ENCODE measurements at regions not wholly inside any gene's neighbourhood (a gene's known extent, or its start where the extent isn't known, plus 50 kb on each side); places are given as distances from the start of the nearest gene placed in this dataset.

DNA sequence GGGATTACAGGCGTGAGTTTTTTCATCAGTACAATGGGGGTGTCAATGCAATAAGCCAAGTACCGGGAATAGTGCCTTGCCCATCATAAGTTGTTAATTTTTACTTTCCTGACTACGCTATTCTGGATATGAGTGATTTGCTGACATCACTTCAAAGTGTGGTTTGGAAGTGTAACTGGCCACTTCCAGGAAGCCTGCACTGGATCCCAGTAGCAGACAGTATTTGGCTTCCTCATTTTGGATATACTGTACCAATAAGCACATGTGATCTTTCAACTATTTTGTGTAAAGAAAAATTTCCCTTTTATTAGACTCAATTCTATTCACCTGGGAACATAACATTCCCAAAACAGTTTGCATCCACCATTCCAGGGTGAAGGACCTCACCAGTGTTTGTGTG lies 417.7 kb upstream of the KLF4 start:
- H3K4me3 ChIP-seq (ENCODE audit: low read depth, low read length) = no peak overlapping the region
- ChIA-PET CTCF (no interaction called here), POLR2A (no interaction called here)
- no peak for DNase-seq (ENCODE audit: low read depth, low spot score)
- TF ChIP-seq CTCF (IDR thresholded peaks at IDR 0.05; ENCODE audit: insufficient read depth, low read length, missing control alignments) = no peak

DNA sequence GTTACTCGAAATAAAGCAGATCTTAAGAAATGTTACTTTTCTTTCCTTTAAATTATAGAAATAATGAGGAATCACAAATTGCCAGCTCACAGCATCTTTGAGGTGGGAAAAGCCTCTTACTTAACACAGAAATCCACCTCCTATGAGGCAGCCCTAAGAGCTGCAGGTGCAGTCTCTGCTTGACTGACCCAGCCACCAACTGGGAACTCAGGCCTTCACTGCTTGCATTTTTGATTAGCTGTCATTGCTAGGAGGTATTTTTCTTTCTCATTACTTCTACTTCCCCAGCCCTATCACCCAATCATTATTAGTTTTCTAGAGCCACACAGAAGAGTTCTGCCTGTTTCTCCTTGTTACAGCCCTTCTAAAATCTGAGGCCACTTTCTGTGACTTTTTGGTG lies 416.5 kb upstream of the KLF4 start:
- DNase-seq (ENCODE audit: low read depth, low spot score) = no peak
- ChIA-PET POLR2A (no interaction called here), CTCF (no interaction called here)
- TF ChIP-seq CTCF (IDR thresholded peaks at IDR 0.05; ENCODE audit: insufficient read depth, low read length, missing control alignments) = no peak
- H3K4me3 ChIP-seq (ENCODE audit: low read depth, low read length) = no peak overlapping the region

GRCh38 chr9:107905308-107906020 lies 415.9 kb upstream of the KLF4 start:
- POLR2A ChIA-PET = no interaction called here
- DNase-seq (ENCODE audit: low read depth, low spot score) = no peak
- CTCF ChIA-PET = no interaction called here
- TF ChIP-seq CTCF (IDR thresholded peaks at IDR 0.05; ENCODE audit: insufficient read depth, low read length, missing control alignments) = no peak
- H3K4me3 ChIP-seq (ENCODE audit: low read depth, low read length) = no peak overlapping the region

- ChIA-PET CTCF (no interaction called here), POLR2A (no interaction called here)
- TF ChIP-seq CTCF (IDR thresholded peaks at IDR 0.05; ENCODE audit: insufficient read depth, low read length, missing control alignments) = no peak
- H3K4me3 ChIP-seq (ENCODE audit: low read depth, low read length) = no peak overlapping the region
- no peak for DNase-seq (ENCODE audit: low read depth, low spot score)
These were observed 410.4 kb upstream of the KLF4 start for GRCh38 chr9:107899961-107900330.

GRCh38 chr9:107898761-107899160 lies 409.2 kb upstream of the KLF4 start:
- H3K4me3 ChIP-seq (ENCODE audit: low read depth, low read length) = no peak overlapping the region
- no peak for TF ChIP-seq CTCF (IDR thresholded peaks at IDR 0.05; ENCODE audit: insufficient read depth, low read length, missing control alignments)
- ChIA-PET POLR2A (no interaction called here), CTCF (interaction anchor here (0.9 kb wide), 1 partner anchor 89 kb away, joined by 3 read pairs; no protein-coding TSS in a partner anchor)
- DNase-seq (ENCODE audit: low read depth, low spot score) = no peak

- no peak overlapping the region for H3K4me3 ChIP-seq (ENCODE audit: low read depth, low read length)
- DNase-seq (ENCODE audit: low read depth, low spot score) = no peak
- ChIA-PET CTCF (no interaction called here), POLR2A (no interaction called here)
- TF ChIP-seq CTCF (IDR thresholded peaks at IDR 0.05; ENCODE audit: insufficient read depth, low read length, missing control alignments) = no peak
These were observed 407.0 kb upstream of the KLF4 start for GRCh38 chr9:107896544-107896943.
